BJ (cell line): ENCODE measurements at regions not wholly inside any gene's neighbourhood (a gene's known extent, or its start where the extent isn't known, plus 50 kb on each side); places are given as distances from the start of the nearest gene placed in this dataset.
"Not testable (repeated sequence)": the region's sequence is repeated elsewhere in the genome, so short reads cannot be mapped to it uniquely, and the experiment has no call there.

Experiments used
- CTCF ChIA-PET: fragments of 350-600 bp; formaldehyde crosslinking; extraction: SDS; loops from one replicate; lab custom pipeline; 2021; ENCODE audit warnings: antibody characterized with exemption, inconsistent platforms; lab: Yijun Ruan, JAX
- POLR2A ChIA-PET: fragments of 300-600 bp; sonication (Branson Sonifier 250); formaldehyde crosslinking; extraction: SDS; loops from one replicate; lab custom pipeline; 2021; ENCODE audit warnings: antibody characterized with exemption; lab: Charles Lee
- DNase-seq: peaks from one replicate; pipeline ENCODE4 v3.0.0-alpha.2; 2011; ENCODE audit warnings: low read depth
- H3K27me3 ChIP-seq: 2 replicates; pipeline ENCODE4 v1.6.0; 2011; ENCODE audit warnings: low read length; ENCODE audit not compliant: control insufficient read depth, insufficient read depth
- H3K36me3 ChIP-seq: 2 replicates; pipeline ENCODE4 v1.5.1; 2011; ENCODE audit warnings: low read length; ENCODE audit not compliant: control insufficient read depth, insufficient read depth
- H3K4me3 ChIP-seq: 2 replicates; pipeline ENCODE4 v1.5.1; 2011; ENCODE audit warnings: low read depth, mild to moderate bottlenecking, control low read depth, low read length
- CTCF ChIP-seq: IDR thresholded peaks from 2 replicates; pipeline ENCODE4 v1.5.1; 2011; ENCODE audit warnings: low read depth, mild to moderate bottlenecking, control low read depth, inconsistent platforms, low read length, moderate library complexity; ENCODE audit not compliant: insufficient read depth

GRCh38 chr3:191740712-191741111 lies 279.7 kb downstream of the PYDC2 start:
- no peak overlapping the region for H3K4me3 ChIP-seq
- POLR2A ChIA-PET = no interaction called here
- no peak for TF ChIP-seq CTCF
- CTCF ChIA-PET = no interaction called here
- H3K27me3 ChIP-seq = no peaks in the 10 kb centered on the region
- DNase-seq = no peak
- H3K36me3 ChIP-seq = no peaks in the 10 kb centered on the region

- H3K27me3 ChIP-seq, DNase-seq, POLR2A ChIA-PET, CTCF ChIA-PET, H3K36me3 ChIP-seq, H3K4me3 ChIP-seq: not testable (repeated sequence)
These were observed 280.9 kb downstream of the PYDC2 start for GRCh38 chr3:191741847-191742350.

GRCh38 chr3:191743283-191743682 lies 282.3 kb downstream of the PYDC2 start:
- ChIA-PET CTCF (no interaction called here), POLR2A (no interaction called here)
- H3K4me3 ChIP-seq = no peak overlapping the region
- H3K36me3 ChIP-seq = no peaks in the 10 kb centered on the region
- no peak for DNase-seq
- TF ChIP-seq CTCF = no peak
- H3K27me3 ChIP-seq = no peaks in the 10 kb centered on the region

GRCh38 chr3:191750618-191751017 lies 289.7 kb downstream of the PYDC2 start:
- DNase-seq = no peak
- CTCF ChIA-PET = no interaction called here
- Histone ChIP-seq H3K27me3 (no peaks in the 10 kb centered on the region), H3K36me3 (no peaks in the 10 kb centered on the region), H3K4me3 (no peak overlapping the region)
- POLR2A ChIA-PET = no interaction called here
- no peak for TF ChIP-seq CTCF

GRCh38 chr3:191753196-191753595 lies 292.2 kb downstream of the PYDC2 start:
- Histone ChIP-seq H3K4me3 (no peak overlapping the region), H3K36me3 (no peaks in the 10 kb centered on the region), H3K27me3 (no peaks in the 10 kb centered on the region)
- CTCF ChIA-PET = no interaction called here
- POLR2A ChIA-PET = no interaction called here
- no peak for TF ChIP-seq CTCF
- DNase-seq = no peak

- H3K27me3 ChIP-seq = no peaks in the 10 kb centered on the region
- ChIA-PET CTCF (no interaction called here), POLR2A (no interaction called here)
- no peaks in the 10 kb centered on the region for H3K36me3 ChIP-seq
- no peak for DNase-seq
- no peak for TF ChIP-seq CTCF
- H3K4me3 ChIP-seq = no peak overlapping the region
These were observed 300.9 kb downstream of the PYDC2 start for GRCh38 chr3:191761906-191762305.
